ENCODE measurements at regions not wholly inside any gene's neighbourhood (a gene's known extent, or its start where the extent isn't known, plus 50 kb on each side); places are given as distances from the start of the nearest gene placed in this dataset.
"Not testable (repeated sequence)": the region's sequence is repeated elsewhere in the genome, so short reads cannot be mapped to it uniquely, and the experiment has no call there.

GRCh38 chr10:22467393-22467792 is 122.1 kb downstream of the SPAG6 start:
- POLR2A ChIA-PET (ENCODE audit: unreplicated experiment); H3K4me2 ChIP-seq (ENCODE audit: low read length); H3K36me3 ChIP-seq (ENCODE audit: low read depth, low read length); ATAC-seq; H3K9me2 ChIP-seq (replicated peaks; ENCODE audit: low read length); intact Hi-C loops (cut with micrococcal nuclease); DNase-seq; H2AFZ ChIP-seq (ENCODE audit: low read length); H3K4me1 ChIP-seq (ENCODE audit: insufficient read depth, low read length); BruUV-seq (replicated peaks); CTCF ChIA-PET; H3K27ac ChIP-seq (ENCODE audit: low read length); H4K20me1 ChIP-seq (ENCODE audit: low read length); H3K9me3 ChIP-seq (ENCODE audit: low read length); H3K27me3 ChIP-seq (ENCODE audit: low read length); H3K4me3 ChIP-seq (ENCODE audit: low read length); H3F3A ChIP-seq (ENCODE audit: low read length, unreplicated experiment); H3K79me2 ChIP-seq (ENCODE audit: low read length); H3K9ac ChIP-seq (ENCODE audit: low read length): not testable (repeated sequence)

DNA sequence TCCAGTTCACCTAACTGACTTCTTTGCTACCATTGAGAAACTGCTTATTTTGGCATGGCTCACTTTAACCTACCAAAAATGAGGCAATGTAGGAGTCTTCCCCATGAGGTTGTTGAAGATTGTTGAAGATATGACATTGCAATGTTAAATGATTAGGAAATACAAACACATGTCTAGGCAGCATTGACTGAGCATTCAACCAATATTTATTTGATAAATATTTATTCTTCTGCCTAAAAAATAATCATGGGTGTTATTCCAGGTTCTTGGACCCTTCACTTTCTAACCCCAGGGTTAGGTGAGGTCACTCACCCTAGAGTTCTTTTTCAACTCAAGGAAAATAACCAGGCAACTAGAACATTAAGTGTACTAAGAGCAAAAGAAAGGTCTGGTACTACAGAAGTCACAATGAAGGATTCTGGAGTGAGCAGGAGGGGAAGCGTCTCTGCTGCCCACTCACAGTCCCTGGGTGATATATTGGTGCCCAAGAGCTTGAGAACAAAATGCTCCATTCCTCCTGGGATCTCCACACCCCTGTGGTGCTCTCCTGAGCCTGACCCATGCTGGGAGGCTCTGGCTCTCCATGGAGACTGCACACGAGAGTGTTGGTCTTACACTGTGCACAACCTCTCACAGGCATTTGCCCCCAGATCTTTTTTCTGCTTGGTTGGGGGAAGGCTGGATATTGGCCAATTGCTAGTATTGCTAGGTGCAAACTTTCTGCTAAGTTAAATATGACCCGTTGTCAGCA is 123.4 kb downstream of the SPAG6 start:
- ChIA-PET CTCF (no interaction called here), POLR2A (ENCODE audit: unreplicated experiment) (no interaction called here)

GRCh38 chr10:22473044-22473443 is 127.7 kb downstream of the SPAG6 start:
- BruUV-seq (replicated peaks), result no TSS peak
- Histone ChIP-seq H3K4me3 (ENCODE audit: low read length) (no peak overlapping the region), H3K4me2 (ENCODE audit: low read length) (no peak overlapping the region), H3F3A (ENCODE audit: low read length, unreplicated experiment) (no peaks in the 10 kb centered on the region), H3K27me3 (ENCODE audit: low read length) (no peaks in the 10 kb centered on the region), H3K36me3 (ENCODE audit: low read depth, low read length) (no peaks in the 10 kb centered on the region), H2AFZ (ENCODE audit: low read length) (no peak overlapping the region), H3K4me1 (ENCODE audit: insufficient read depth, low read length) (no peaks in the 10 kb centered on the region), H3K9me3 (ENCODE audit: low read length) (no peaks in the 10 kb centered on the region), H3K27ac (ENCODE audit: low read length) (no peak overlapping the region), H3K9me2 (replicated peaks; ENCODE audit: low read length) (no peaks in the 10 kb centered on the region), H4K20me1 (ENCODE audit: low read length) (no peaks in the 10 kb centered on the region), H3K9ac (ENCODE audit: low read length) (no peak overlapping the region), H3K79me2 (ENCODE audit: low read length) (no peaks in the 10 kb centered on the region)
- DNase-seq (no peak), ATAC-seq (no peak)
- POLR2A ChIA-PET (ENCODE audit: unreplicated experiment), result no interaction called here
- no peak for TF ChIP-seq EZH2 (IDR thresholded peaks at IDR 0.05; ENCODE audit: low read length, unreplicated experiment)
- TF ChIP-seq EZH2phosphoT487 (IDR thresholded peaks at IDR 0.05; ENCODE audit: borderline replicate concordance, low read length), result no peak
- no peak for TF ChIP-seq CTCF (conservative IDR thresholded peaks at IDR 0.05; ENCODE audit: low read depth, low read length)
- CTCF ChIA-PET, result no interaction called here
- intact Hi-C loops (cut with micrococcal nuclease), result no loop called here

More for the DNA sequence above, 123.4 kb downstream of the SPAG6 start:
- Histone ChIP-seq H3F3A (ENCODE audit: low read length, unreplicated experiment) (no peaks in the 10 kb centered on the region), H3K4me3 (ENCODE audit: low read length) (no peak overlapping the region), H2AFZ (ENCODE audit: low read length) (no peak overlapping the region), H3K4me2 (ENCODE audit: low read length) (no peak overlapping the region), H4K20me1 (ENCODE audit: low read length) (no peaks in the 10 kb centered on the region), H3K9me3 (ENCODE audit: low read length) (no peaks in the 10 kb centered on the region), H3K79me2 (ENCODE audit: low read length) (no peaks in the 10 kb centered on the region), H3K36me3 (ENCODE audit: low read depth, low read length) (no peaks in the 10 kb centered on the region), H3K9me2 (replicated peaks; ENCODE audit: low read length) (no peaks in the 10 kb centered on the region), H3K4me1 (ENCODE audit: insufficient read depth, low read length) (no peaks in the 10 kb centered on the region), H3K27me3 (ENCODE audit: low read length) (no peaks in the 10 kb centered on the region), H3K27ac (ENCODE audit: low read length) (no peak overlapping the region), H3K9ac (ENCODE audit: low read length) (no peak overlapping the region)
- TF ChIP-seq EZH2phosphoT487 (IDR thresholded peaks at IDR 0.05; ENCODE audit: borderline replicate concordance, low read length), result no peak
- no peak for TF ChIP-seq EZH2 (IDR thresholded peaks at IDR 0.05; ENCODE audit: low read length, unreplicated experiment)
- no peak for TF ChIP-seq CTCF (conservative IDR thresholded peaks at IDR 0.05; ENCODE audit: low read depth, low read length)
- BruUV-seq (replicated peaks), result no TSS peak
- ATAC-seq (no peak), DNase-seq (no peak)
- intact Hi-C loops (cut with micrococcal nuclease), result no loop called here

All from PC-3 (cell line).